ENCODE measurements at regions not wholly inside any gene's neighbourhood (a gene's known extent, or its start where the extent isn't known, plus 50 kb on each side); places are given as distances from the start of the nearest gene placed in this dataset.

GRCh38 chrX:73765776-73766430 lies 86.6 kb downstream of the XIST start:
- no peak for TF ChIP-seq CTCF (conservative IDR thresholded peaks at IDR 0.05; ENCODE audit: low read depth, low read length)
- no peak for TF ChIP-seq EZH2 (IDR thresholded peaks at IDR 0.05; ENCODE audit: low read length, unreplicated experiment)
- TF ChIP-seq EZH2phosphoT487 (IDR thresholded peaks at IDR 0.05; ENCODE audit: borderline replicate concordance, low read length) = no peak

Measured in PC-3 (cell line).